ENCODE measurements at regions not wholly inside any gene's neighbourhood (a gene's known extent, or its start where the extent isn't known, plus 50 kb on each side); places are given as distances from the start of the nearest gene placed in this dataset.

DNA sequence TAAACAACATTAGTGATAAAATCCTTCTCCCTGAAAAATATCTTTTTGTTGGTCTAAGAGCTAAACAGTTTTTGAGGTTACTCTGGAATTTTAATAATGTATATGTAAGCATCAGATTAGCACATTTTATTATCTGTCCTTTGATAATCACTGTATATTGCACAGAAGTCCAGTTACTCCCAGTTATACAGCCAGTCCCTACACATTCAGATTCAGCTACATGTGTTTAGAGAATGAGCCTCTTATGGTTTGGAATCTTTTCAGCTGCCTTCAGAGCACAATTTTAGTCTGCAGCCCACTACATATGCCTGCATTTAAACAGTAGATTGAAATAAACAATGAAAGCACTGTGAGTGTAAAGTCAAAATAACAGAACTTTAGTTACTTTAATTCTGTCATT, 438.2 kb downstream of the ARHGEF28 start:
- no peak for DNase-seq (ENCODE audit: low read depth)
- TF ChIP-seq CTCF (IDR thresholded peaks at IDR 0.05; ENCODE audit: insufficient read depth, low read depth, low read length, missing control alignments), result no peak
- H3K4me3 ChIP-seq (ENCODE audit: low read depth, low read length), result no peak overlapping the region

- TF ChIP-seq CTCF (IDR thresholded peaks at IDR 0.05; ENCODE audit: insufficient read depth, low read depth, low read length, missing control alignments), result no peak
- DNase-seq (ENCODE audit: low read depth), result no peak
- H3K4me3 ChIP-seq (ENCODE audit: low read depth, low read length), result no peak overlapping the region
These were observed 437.8 kb downstream of the ARHGEF28 start for GRCh38 chr5:74063821-74064220.

- DNase-seq (ENCODE audit: low read depth), result no peak
- TF ChIP-seq CTCF (IDR thresholded peaks at IDR 0.05; ENCODE audit: insufficient read depth, low read depth, low read length, missing control alignments), result no peak
- H3K4me3 ChIP-seq (ENCODE audit: low read depth, low read length), result no peak overlapping the region
These were observed 437.4 kb downstream of the ARHGEF28 start for GRCh38 chr5:74063346-74063745.

GRCh38 chr5:74061292-74061691, 435.3 kb downstream of the ARHGEF28 start:
- no peak for TF ChIP-seq CTCF (IDR thresholded peaks at IDR 0.05; ENCODE audit: insufficient read depth, low read depth, low read length, missing control alignments)
- H3K4me3 ChIP-seq (ENCODE audit: low read depth, low read length), result no peak overlapping the region
- DNase-seq (ENCODE audit: low read depth), result no peak

DNA sequence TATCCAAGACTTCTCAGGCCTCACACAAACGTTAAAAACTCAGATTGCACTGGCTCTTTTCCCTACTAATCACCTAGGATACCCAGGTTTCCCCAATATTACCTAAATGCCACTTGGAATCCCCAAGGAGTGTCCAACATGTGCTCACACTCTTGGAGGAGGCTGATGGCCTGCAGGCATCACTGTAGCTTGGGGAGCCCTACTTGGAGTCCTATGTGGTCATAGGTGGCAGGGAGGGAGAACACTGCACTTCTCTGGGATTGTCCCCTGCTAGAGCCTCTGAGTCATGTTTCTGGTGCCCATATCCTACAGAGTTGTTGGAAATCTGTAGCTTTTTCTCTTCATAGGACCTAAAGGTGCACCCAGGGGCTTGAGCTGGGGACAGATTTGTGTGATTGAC, 433.7 kb downstream of the ARHGEF28 start:
- TF ChIP-seq CTCF (IDR thresholded peaks at IDR 0.05; ENCODE audit: insufficient read depth, low read depth, low read length, missing control alignments), result no peak

GRCh38 chr5:74056789-74057164, 430.8 kb downstream of the ARHGEF28 start:
- no peak overlapping the region for H3K4me3 ChIP-seq (ENCODE audit: low read depth, low read length)
- TF ChIP-seq CTCF (IDR thresholded peaks at IDR 0.05; ENCODE audit: insufficient read depth, low read depth, low read length, missing control alignments), result peak; percentile 27
- DNase-seq (ENCODE audit: low read depth), result peak; percentile 40

More for the DNA sequence above, 433.7 kb downstream of the ARHGEF28 start:
- no peak for DNase-seq (ENCODE audit: low read depth)
- no peak overlapping the region for H3K4me3 ChIP-seq (ENCODE audit: low read depth, low read length)

- DNase-seq (ENCODE audit: low read depth), result peak; percentile 28
- TF ChIP-seq CTCF (IDR thresholded peaks at IDR 0.05; ENCODE audit: insufficient read depth, low read depth, low read length, missing control alignments), result no peak
- H3K4me3 ChIP-seq (ENCODE audit: low read depth, low read length), result no peak overlapping the region
These were observed 430.3 kb downstream of the ARHGEF28 start for GRCh38 chr5:74056107-74056788.
